ENCODE measurements at regions not wholly inside any gene's neighbourhood (a gene's known extent, or its start where the extent isn't known, plus 50 kb on each side); places are given as distances from the start of the nearest gene placed in this dataset.
A peak's percentile ranks its signal among the peaks of the same experiment; 100 is the strongest.

DNA sequence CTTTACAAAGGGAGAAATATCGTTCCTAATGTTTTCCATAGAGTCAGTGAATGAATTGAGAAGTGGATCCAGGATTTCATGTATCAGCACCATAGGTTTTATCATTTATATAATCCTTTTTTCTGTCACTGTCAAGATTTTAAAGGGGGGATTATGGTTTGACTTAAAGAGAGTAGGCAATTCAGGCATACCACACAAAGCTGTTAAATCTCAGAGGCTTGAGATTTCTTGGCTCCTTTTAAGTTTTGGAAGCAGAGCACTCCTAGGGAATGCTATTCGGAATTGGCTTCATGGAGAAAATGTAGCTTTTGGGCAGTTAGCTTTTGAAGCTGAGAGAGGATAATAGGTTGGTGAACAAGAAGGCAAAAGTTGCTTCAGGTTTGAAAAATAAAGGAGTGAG lies 274.7 kb downstream of the SOX4 start:
- POLR2A ChIA-PET (ENCODE audit: low non-redundant PET) = no interaction called here

DNA sequence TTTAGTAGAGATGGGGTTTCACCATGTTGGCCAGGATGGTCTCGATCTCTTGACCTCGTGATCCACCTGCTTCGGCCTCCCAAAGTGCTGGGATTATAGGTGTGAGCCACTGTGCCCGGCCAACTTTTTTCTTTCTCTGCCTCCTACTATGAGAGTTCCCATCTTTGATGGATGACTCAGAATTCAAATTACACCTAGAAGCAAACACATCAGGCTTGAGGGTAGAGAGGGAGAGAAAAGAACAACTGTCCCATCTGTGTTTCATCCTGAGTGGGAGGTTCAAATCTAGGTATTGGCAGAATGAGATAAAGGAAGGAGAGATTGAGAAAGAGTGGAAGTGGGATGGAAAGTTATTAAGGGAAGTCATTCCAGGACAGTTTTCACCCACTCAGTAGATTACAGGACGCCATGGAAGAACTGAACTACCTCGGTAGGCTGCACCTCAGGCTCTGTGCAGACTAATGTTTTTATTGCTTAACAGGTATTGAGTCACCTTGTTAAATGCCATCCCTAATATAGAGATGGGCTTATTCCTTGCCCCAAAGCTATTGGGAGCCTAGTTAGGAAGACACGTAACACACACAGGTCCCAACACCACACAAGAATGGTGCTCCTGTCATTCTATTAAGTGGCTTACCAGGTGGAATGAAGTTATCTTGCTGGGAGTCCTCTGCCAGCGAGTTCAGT lies 275.7 kb downstream of the SOX4 start:
- POLR2A ChIA-PET (ENCODE audit: low non-redundant PET) = interaction anchor here (0.5 kb wide), 1 partner anchor 979 kb away, joined by 3 read pairs; no protein-coding TSS in a partner anchor
- peak; percentile 71 for DNase-seq (ENCODE audit: low spot score)
- TF ChIP-seq, protein P1, sequence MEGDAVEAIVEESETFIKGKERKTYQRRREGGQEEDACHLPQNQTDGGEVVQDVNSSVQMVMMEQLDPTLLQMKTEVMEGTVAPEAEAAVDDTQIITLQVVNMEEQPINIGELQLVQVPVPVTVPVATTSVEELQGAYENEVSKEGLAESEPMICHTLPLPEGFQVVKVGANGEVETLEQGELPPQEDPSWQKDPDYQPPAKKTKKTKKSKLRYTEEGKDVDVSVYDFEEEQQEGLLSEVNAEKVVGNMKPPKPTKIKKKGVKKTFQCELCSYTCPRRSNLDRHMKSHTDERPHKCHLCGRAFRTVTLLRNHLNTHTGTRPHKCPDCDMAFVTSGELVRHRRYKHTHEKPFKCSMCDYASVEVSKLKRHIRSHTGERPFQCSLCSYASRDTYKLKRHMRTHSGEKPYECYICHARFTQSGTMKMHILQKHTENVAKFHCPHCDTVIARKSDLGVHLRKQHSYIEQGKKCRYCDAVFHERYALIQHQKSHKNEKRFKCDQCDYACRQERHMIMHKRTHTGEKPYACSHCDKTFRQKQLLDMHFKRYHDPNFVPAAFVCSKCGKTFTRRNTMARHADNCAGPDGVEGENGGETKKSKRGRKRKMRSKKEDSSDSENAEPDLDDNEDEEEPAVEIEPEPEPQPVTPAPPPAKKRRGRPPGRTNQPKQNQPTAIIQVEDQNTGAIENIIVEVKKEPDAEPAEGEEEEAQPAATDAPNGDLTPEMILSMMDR (conservative IDR thresholded peaks at IDR 0.05; ENCODE audit: low read depth) = no peak
- H3K27ac ChIP-seq = no peak overlapping the region
- CTCF ChIA-PET = interaction anchor here (0.6 to 2.0 kb wide), 3 partner anchors 11 to 281 kb away, joined by 3 to 4 read pairs (median 3); no protein-coding TSS in a partner anchor

More for the DNA sequence above, 274.7 kb downstream of the SOX4 start:
- TF ChIP-seq, protein P1 (conservative IDR thresholded peaks at IDR 0.05; ENCODE audit: low read depth) = no peak
- CTCF ChIA-PET = interaction anchor here (0.6 to 2.0 kb wide), 2 partner anchors 10 to 1561 kb away, joined by 3 to 4 read pairs; no protein-coding TSS in a partner anchor
- no peak overlapping the region for H3K27ac ChIP-seq
- DNase-seq (ENCODE audit: low spot score) = no peak

DNA sequence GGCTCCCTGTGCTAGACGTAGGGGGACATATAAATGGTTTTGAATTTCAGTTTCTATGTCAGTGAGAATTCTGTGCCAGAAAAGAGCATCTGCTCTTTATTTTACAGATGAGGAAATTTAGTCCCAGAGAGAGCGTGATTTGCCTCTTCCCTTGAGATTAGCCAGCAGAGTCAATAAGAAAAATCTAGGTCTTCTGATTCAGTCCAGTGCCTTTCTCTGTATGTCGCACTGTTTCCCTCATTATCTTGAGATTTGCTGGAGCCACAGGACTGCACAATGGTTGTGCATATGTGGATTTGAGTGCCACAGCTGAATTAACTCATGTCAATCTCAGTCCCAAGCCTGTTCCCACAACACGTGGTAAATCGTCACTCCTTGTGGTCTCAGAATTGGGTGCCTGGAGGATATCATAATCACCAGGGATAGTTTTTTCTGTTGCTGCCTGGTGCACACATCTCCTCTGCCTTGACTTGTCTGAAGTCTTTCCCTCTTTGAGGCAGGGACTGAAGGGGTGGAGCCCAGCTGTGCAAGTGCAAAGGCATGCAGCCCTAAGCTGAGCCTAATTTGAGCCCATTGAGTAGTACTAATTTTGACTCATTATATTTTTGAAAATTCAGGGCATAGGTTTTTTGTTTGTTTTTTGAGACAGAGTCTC lies 276.7 kb downstream of the SOX4 start:
- TF ChIP-seq, protein P1 (conservative IDR thresholded peaks at IDR 0.05; ENCODE audit: low read depth) = no peak
- H3K27ac ChIP-seq = peak overlapping the region; percentile 44
- ChIA-PET CTCF (interaction anchor here (2.0 kb wide), 1 partner anchor 12 kb away, joined by 4 read pairs; no protein-coding TSS in a partner anchor), POLR2A (ENCODE audit: low non-redundant PET) (no interaction called here)
- peak; percentile 7 for DNase-seq (ENCODE audit: low spot score)

DNA sequence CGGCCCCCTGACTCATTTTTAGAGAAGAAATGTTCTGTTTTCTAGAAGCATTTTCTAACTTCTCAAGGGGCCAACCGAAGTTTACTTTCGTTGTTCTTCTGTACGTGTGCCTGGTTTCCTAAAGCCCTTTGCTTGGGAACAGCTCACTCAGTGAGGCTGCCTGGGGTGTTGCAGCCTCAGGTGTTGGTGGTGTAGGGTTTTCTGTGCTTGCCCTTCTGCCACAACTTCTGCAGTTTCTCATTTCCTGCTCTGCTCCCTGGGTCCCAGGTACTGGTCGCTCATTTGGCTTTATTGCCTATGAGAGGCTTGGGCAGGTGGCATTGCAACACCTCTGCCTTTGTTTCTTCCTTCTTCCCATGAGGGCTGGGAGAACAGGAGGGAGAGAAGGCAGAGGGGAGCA lies 278.3 kb downstream of the SOX4 start:
- H3K27ac ChIP-seq = no peak overlapping the region
- TF ChIP-seq, protein P1 (conservative IDR thresholded peaks at IDR 0.05; ENCODE audit: low read depth) = no peak
- CTCF ChIA-PET = no interaction called here
- no peak for DNase-seq (ENCODE audit: low spot score)
- POLR2A ChIA-PET (ENCODE audit: low non-redundant PET) = no interaction called here

DNA sequence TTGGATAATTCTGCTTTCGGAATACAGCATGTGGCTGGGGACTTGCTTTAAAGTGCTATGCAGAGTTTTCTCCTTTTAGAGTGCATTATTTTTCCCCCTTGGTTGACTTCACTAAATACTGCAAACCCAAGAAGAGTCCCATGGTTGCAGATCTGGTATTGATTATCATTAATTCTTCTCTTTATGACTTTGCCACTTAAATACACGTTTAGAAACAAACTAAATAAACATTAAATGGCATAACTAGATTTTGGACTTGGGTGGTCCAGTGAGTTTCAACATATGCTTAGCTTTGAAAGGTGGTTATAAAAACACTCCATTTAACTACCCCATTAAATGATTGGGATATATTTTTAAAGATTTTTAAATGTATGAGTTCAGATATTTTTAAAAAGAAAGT lies 279.2 kb downstream of the SOX4 start:
- TF ChIP-seq, protein P1 (conservative IDR thresholded peaks at IDR 0.05; ENCODE audit: low read depth) = no peak
- no peak for DNase-seq (ENCODE audit: low spot score)
- ChIA-PET CTCF (no interaction called here), POLR2A (ENCODE audit: low non-redundant PET) (no interaction called here)
- H3K27ac ChIP-seq = no peak overlapping the region

DNA sequence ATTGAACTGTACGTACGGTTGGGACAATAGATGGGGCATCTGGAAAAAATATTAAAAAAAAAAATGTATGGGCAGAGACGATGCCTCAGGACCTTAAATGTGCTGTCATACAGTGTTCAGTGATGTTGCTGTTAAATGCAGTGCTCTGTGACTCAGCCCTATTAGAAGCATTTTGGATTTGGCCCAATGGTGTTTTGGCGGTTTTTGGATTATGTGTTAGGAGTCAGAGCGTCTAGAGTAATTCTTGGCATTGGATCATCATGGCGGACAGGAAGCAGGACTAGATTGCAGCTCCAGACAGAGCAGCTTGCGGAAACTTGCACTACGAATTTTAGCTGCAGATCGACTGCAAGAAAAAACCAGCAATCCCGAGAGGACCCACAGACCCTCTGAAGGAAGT lies 280.0 kb downstream of the SOX4 start:
- ChIA-PET CTCF (no interaction called here), POLR2A (ENCODE audit: low non-redundant PET) (no interaction called here)
- H3K27ac ChIP-seq = peak overlapping the region; percentile 89
- DNase-seq (ENCODE audit: low spot score) = peak; percentile 51
- TF ChIP-seq, protein P1 (conservative IDR thresholded peaks at IDR 0.05; ENCODE audit: low read depth) = no peak

Data from RWPE1 (cell line).